Naive thymus-derived CD4-positive, alpha-beta T cell (primary cell): ENCODE measurements at regions not wholly inside any gene's neighbourhood (a gene's known extent, or its start where the extent isn't known, plus 50 kb on each side); places are given as distances from the start of the nearest gene placed in this dataset.

ENCODE experiments used
- ATAC-seq: fragments of 150-1000 bp; cut with Tn5 transposase; 2 replicates; pipeline ENCODE4 v1.10.0; 2021; ENCODE audit warnings: mild to moderate bottlenecking, moderate library complexity
- CTCF ChIA-PET: fragments of 350-600 bp; sonication (Branson Sonifier 250); formaldehyde crosslinking; loops from one replicate; lab custom pipeline; 2021; ENCODE audit warnings: antibody characterized with exemption; lab: Charles Lee
- POLR2A ChIA-PET: fragments of 350-600 bp; sonication (Branson Sonifier 250); formaldehyde crosslinking; loops from one replicate; lab custom pipeline; 2021; ENCODE audit warnings: antibody characterized with exemption, inconsistent platforms; lab: Charles Lee
- DNase-seq, 9 donors: peaks; one replicate each; pipeline versions ENCODE4 v3.0.0 to v3.0.0-alpha.2; 2020 to 2022; ENCODE audit warnings: mixed read lengths in 1 of 9
- H3K27ac ChIP-seq: one replicate; pipeline ENCODE4 v1.7.0; 2013; ENCODE audit warnings: mild to moderate bottlenecking, low read depth, low read length, moderate library complexity
- H3K27me3 ChIP-seq, 2 donors: one replicate each; pipeline ENCODE4 v1.7.0; 2013; ENCODE audit warnings: low read length in 2 of 2, mild to moderate bottlenecking in 2 of 2, moderate library complexity in 2 of 2; ENCODE audit not compliant: control insufficient read depth in 2 of 2, insufficient read depth in 2 of 2
- H3K36me3 ChIP-seq, 3 experiments: 1 replicate in 2 of 3; 2 replicates in 1 of 3; pipeline ENCODE4 v1.7.0; 2013; ENCODE audit warnings: low read length in 3 of 3, mild to moderate bottlenecking in 3 of 3, moderate library complexity in 1 of 3; ENCODE audit not compliant: insufficient read depth in 3 of 3, control insufficient read depth in 2 of 3
- H3K4me1 ChIP-seq, 2 donors: one replicate each; pipeline ENCODE4 v1.7.0; 2013; ENCODE audit warnings: low read length in 2 of 2, mild to moderate bottlenecking in 2 of 2, moderate library complexity in 1 of 2; ENCODE audit not compliant: control insufficient read depth in 2 of 2, insufficient read depth in 2 of 2
- H3K4me3 ChIP-seq: 2 replicates; pipeline ENCODE4 v1.7.0; 2013; ENCODE audit warnings: mild to moderate bottlenecking, low read length
- H3K9me3 ChIP-seq, 3 experiments: 1 replicate in 2 of 3; 2 replicates in 1 of 3; pipeline ENCODE4 v1.7.0; 2013; ENCODE audit warnings: low read length in 3 of 3; ENCODE audit not compliant: control insufficient read depth in 2 of 3
- H3K27ac Mint-ChIP-seq, 9 donors: one replicate each; pipeline ENCODE4 v1.8.0; 2020 to 2022; ENCODE audit warnings: mixed read lengths in 9 of 9, mild to moderate bottlenecking in 8 of 9, moderate library complexity in 5 of 9, inconsistent platforms in 2 of 9
- H3K27me3 Mint-ChIP-seq, 5 donors: one replicate each; pipeline ENCODE4 v1.8.0; 2021 to 2022; ENCODE audit warnings: mixed read lengths in 5 of 5, mild to moderate bottlenecking in 1 of 5
- H3K36me3 Mint-ChIP-seq, 5 donors: one replicate each; pipeline ENCODE4 v1.8.0; 2020 to 2022; ENCODE audit warnings: mixed read lengths in 5 of 5, mild to moderate bottlenecking in 3 of 5, inconsistent platforms in 1 of 5
- H3K4me1 Mint-ChIP-seq, 7 donors: one replicate each; pipeline ENCODE4 v1.8.0; 2020 to 2022; ENCODE audit warnings: mixed read lengths in 7 of 7, mild to moderate bottlenecking in 3 of 7, inconsistent platforms in 1 of 7
- H3K4me3 Mint-ChIP-seq, 10 donors: one replicate each; pipeline ENCODE4 v1.8.0; 2020 to 2022; ENCODE audit warnings: mild to moderate bottlenecking in 10 of 10, mixed read lengths in 10 of 10, moderate library complexity in 6 of 10, inconsistent platforms in 2 of 10
- H3K9me3 Mint-ChIP-seq, 11 donors: one replicate each; pipeline ENCODE4 v1.8.0; 2020 to 2022; ENCODE audit warnings: mixed read lengths in 11 of 11, mild to moderate bottlenecking in 4 of 11, inconsistent platforms in 1 of 11, moderate library complexity in 1 of 11
- intact Hi-C, 2 donors: fragments of 100-400 bp; cut with micrococcal nuclease; formaldehyde crosslinking; loops; one replicate each; pipeline ENCODE4 v1.15.1; 2023

DNA sequence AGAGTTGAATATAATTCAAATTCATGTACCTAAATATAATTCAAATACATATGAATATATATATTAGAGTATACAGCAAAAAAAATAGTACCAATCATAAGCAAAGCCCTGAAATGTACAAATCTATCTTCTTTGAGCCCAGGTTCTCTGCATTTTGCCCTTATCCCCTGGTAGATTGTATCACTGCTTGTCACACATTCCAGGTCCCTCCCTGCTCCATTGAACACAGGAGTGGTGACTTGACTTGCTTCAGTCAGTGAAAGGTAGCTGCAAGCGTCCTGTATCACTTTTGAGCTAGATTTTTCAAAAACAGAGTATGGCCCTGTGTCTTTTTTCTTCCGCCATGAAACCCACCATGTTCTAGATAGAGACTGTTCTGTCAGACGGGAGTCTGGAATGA, 369.4 kb downstream of the LIG4 start:
- Mint-ChIP-seq H3K27me3 (no peaks in the 10 kb centered on the region), H3K36me3 (no peaks in the 10 kb centered on the region), H3K4me3 (no peak overlapping the region), H3K9me3 (peaks cover 0 to 7% (median 0%) of the 10 kb centered on the region in 11 donors), H3K27ac (no peak overlapping the region), H3K4me1 (no peaks in the 10 kb centered on the region)
- Histone ChIP-seq H3K9me3 (no peaks in the 10 kb centered on the region), H3K4me1 (no peaks in the 10 kb centered on the region), H3K4me3 (no peak overlapping the region), H3K27me3 (no peaks in the 10 kb centered on the region), H3K27ac (no peak overlapping the region), H3K36me3 (no peaks in the 10 kb centered on the region)
- ChIA-PET POLR2A (no interaction called here), CTCF (no interaction called here)
- no peak for ATAC-seq
- intact Hi-C loops, result no loop called here
- DNase-seq, result no peak

- no peak for DNase-seq
- H3K4me1 ChIP-seq, result no peaks in the 10 kb centered on the region
- no peaks in the 10 kb centered on the region for H3K36me3 ChIP-seq
- intact Hi-C loops, result no loop called here
- H3K9me3 ChIP-seq, result no peaks in the 10 kb centered on the region
- H3K36me3 Mint-ChIP-seq, result no peaks in the 10 kb centered on the region
- no peaks in the 10 kb centered on the region for H3K27me3 ChIP-seq
- ChIA-PET POLR2A (no interaction called here), CTCF (no interaction called here)
- H3K9me3 Mint-ChIP-seq, result peaks cover 0 to 7% (median 0%) of the 10 kb centered on the region in 11 donors
- no peak overlapping the region for H3K27ac ChIP-seq
- H3K4me3 ChIP-seq, result no peak overlapping the region
- no peak overlapping the region for H3K4me3 Mint-ChIP-seq
- no peaks in the 10 kb centered on the region for H3K27me3 Mint-ChIP-seq
- no peaks in the 10 kb centered on the region for H3K4me1 Mint-ChIP-seq
- ATAC-seq, result no peak
- no peak overlapping the region for H3K27ac Mint-ChIP-seq
These were observed 371.7 kb downstream of the LIG4 start for GRCh38 chr13:107843681-107844080.

- no peaks in the 10 kb centered on the region for H3K27me3 ChIP-seq
These were observed 372.1 kb downstream of the LIG4 start for GRCh38 chr13:107843281-107843680.

DNA sequence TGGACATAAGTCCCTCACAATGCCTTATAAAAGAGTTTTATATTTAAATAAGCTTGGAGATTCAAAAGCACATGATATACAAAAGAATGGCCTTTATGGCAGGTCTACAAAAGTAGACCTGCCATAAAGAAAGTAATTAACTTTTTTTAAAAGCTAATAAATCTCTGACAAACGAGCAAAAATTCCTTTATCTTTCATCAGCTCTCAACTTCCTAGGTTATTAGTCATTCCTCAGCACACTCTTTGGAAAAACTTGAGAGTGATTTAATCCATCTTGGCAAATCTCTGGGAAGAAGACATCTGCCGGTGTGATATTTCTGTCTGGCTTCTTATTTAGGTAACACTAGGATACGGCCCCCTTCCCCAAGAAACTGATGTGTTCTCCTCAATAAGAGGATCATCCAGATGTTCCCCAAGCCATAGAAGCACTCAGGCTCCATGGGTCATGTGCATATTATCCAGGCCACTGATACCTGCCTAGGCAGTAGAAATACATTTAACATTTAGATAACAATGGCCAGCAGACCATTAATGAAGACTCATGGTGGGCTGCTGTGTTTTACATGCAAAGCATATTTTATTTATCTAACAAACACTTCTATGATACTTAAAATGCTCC, 372.7 kb downstream of the LIG4 start:
- ChIA-PET POLR2A (no interaction called here), CTCF (no interaction called here)
- no peaks in the 10 kb centered on the region for H3K9me3 ChIP-seq
- no peaks in the 10 kb centered on the region for H3K4me1 ChIP-seq
- no peak overlapping the region for H3K27ac ChIP-seq
- Mint-ChIP-seq H3K4me3 (no peak overlapping the region), H3K9me3 (peaks cover 0 to 7% (median 0%) of the 10 kb centered on the region in 11 donors), H3K4me1 (no peaks in the 10 kb centered on the region), H3K27me3 (no peaks in the 10 kb centered on the region), H3K36me3 (no peaks in the 10 kb centered on the region), H3K27ac (no peak overlapping the region)
- H3K4me3 ChIP-seq, result no peak overlapping the region
- no peaks in the 10 kb centered on the region for H3K36me3 ChIP-seq
- intact Hi-C loops, result no loop called here
- no peak for ATAC-seq
- no peak for DNase-seq
- no peaks in the 10 kb centered on the region for H3K27me3 ChIP-seq

More at GRCh38 chr13:107843281-107843680, 372.1 kb downstream of the LIG4 start:
- Histone ChIP-seq H3K9me3 (no peaks in the 10 kb centered on the region), H3K4me3 (no peak overlapping the region), H3K27ac (no peak overlapping the region), H3K4me1 (no peaks in the 10 kb centered on the region), H3K36me3 (no peaks in the 10 kb centered on the region)
- ChIA-PET POLR2A (no interaction called here), CTCF (no interaction called here)
- Mint-ChIP-seq H3K9me3 (peaks cover 0 to 7% (median 0%) of the 10 kb centered on the region in 11 donors), H3K27me3 (no peaks in the 10 kb centered on the region), H3K4me1 (no peaks in the 10 kb centered on the region), H3K36me3 (no peaks in the 10 kb centered on the region), H3K27ac (no peak overlapping the region), H3K4me3 (no peak overlapping the region)
- DNase-seq (no peak), ATAC-seq (no peak)
- intact Hi-C loops, result no loop called here

GRCh38 chr13:107838588-107839161, 376.7 kb downstream of the LIG4 start:
- Histone ChIP-seq H3K4me1 (no peaks in the 10 kb centered on the region), H3K4me3 (no peak overlapping the region), H3K9me3 (no peaks in the 10 kb centered on the region), H3K27ac (no peak overlapping the region), H3K36me3 (no peaks in the 10 kb centered on the region), H3K27me3 (no peaks in the 10 kb centered on the region)
- H3K4me1 Mint-ChIP-seq, result no peaks in the 10 kb centered on the region
- intact Hi-C loops, result no loop called here
- no peaks in the 10 kb centered on the region for H3K36me3 Mint-ChIP-seq
- ATAC-seq (no peak), DNase-seq (no peak)
- peaks cover 0 to 7% (median 0%) of the 10 kb centered on the region in 11 donors for H3K9me3 Mint-ChIP-seq
- H3K4me3 Mint-ChIP-seq, result no peak overlapping the region
- ChIA-PET CTCF (no interaction called here), POLR2A (no interaction called here)
- no peaks in the 10 kb centered on the region for H3K27me3 Mint-ChIP-seq
- no peak overlapping the region for H3K27ac Mint-ChIP-seq

DNA sequence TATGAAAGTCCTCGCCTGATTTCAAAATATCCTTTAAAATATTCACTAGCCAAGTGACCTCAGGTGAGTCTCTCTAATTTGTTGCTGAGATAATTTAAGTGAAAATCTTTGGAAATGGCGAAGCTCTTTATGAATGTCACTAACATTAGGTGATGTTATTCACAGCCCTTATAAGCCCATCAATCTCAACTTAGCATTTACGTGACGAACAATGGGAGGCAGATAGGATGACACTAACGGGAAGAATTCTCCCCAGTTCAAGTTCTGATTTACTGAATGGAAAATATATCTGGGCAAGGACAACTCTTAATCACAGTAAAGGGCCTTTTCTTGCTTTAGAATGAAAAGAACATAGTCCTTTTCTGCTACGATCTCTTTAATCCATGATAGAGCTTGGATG, 378.7 kb downstream of the LIG4 start:
- H3K9me3 ChIP-seq, result no peaks in the 10 kb centered on the region
- Mint-ChIP-seq H3K9me3 (peaks cover 0 to 16% (median 2%) of the 10 kb centered on the region in 11 donors), H3K4me3 (no peak overlapping the region), H3K4me1 (no peaks in the 10 kb centered on the region), H3K27ac (no peak overlapping the region), H3K27me3 (peaks cover 0 to 12% (median 0%) of the 10 kb centered on the region in 5 donors), H3K36me3 (no peaks in the 10 kb centered on the region)
- ATAC-seq, result no peak
- POLR2A ChIA-PET, result no interaction called here
- CTCF ChIA-PET, result no interaction called here
- no peaks in the 10 kb centered on the region for H3K27me3 ChIP-seq
- DNase-seq, result no peak
- intact Hi-C loops, result no loop called here
- H3K4me1 ChIP-seq, result no peaks in the 10 kb centered on the region
- H3K27ac ChIP-seq, result no peak overlapping the region
- no peak overlapping the region for H3K4me3 ChIP-seq
- H3K36me3 ChIP-seq, result no peaks in the 10 kb centered on the region

GRCh38 chr13:107835339-107836018, 379.9 kb downstream of the LIG4 start:
- Mint-ChIP-seq H3K9me3 (peaks cover 0 to 13% (median 2%) of the 10 kb centered on the region in 11 donors), H3K4me1 (no peaks in the 10 kb centered on the region), H3K36me3 (no peaks in the 10 kb centered on the region), H3K4me3 (no peak overlapping the region), H3K27me3 (peaks cover 0 to 12% (median 0%) of the 10 kb centered on the region in 5 donors), H3K27ac (no peak overlapping the region)
- Histone ChIP-seq H3K4me3 (no peak overlapping the region), H3K27me3 (no peaks in the 10 kb centered on the region), H3K9me3 (no peaks in the 10 kb centered on the region), H3K36me3 (no peaks in the 10 kb centered on the region), H3K4me1 (no peaks in the 10 kb centered on the region), H3K27ac (no peak overlapping the region)
- ATAC-seq (no peak), DNase-seq (no peak)
- CTCF ChIA-PET, result no interaction called here
- POLR2A ChIA-PET, result no interaction called here
- intact Hi-C loops, result no loop called here
